ENCODE measurements at regions not wholly inside any gene's neighbourhood (a gene's known extent, or its start where the extent isn't known, plus 50 kb on each side); places are given as distances from the start of the nearest gene placed in this dataset.
"Not testable (repeated sequence)": the region's sequence is repeated elsewhere in the genome, so short reads cannot be mapped to it uniquely, and the experiment has no call there.

DNA sequence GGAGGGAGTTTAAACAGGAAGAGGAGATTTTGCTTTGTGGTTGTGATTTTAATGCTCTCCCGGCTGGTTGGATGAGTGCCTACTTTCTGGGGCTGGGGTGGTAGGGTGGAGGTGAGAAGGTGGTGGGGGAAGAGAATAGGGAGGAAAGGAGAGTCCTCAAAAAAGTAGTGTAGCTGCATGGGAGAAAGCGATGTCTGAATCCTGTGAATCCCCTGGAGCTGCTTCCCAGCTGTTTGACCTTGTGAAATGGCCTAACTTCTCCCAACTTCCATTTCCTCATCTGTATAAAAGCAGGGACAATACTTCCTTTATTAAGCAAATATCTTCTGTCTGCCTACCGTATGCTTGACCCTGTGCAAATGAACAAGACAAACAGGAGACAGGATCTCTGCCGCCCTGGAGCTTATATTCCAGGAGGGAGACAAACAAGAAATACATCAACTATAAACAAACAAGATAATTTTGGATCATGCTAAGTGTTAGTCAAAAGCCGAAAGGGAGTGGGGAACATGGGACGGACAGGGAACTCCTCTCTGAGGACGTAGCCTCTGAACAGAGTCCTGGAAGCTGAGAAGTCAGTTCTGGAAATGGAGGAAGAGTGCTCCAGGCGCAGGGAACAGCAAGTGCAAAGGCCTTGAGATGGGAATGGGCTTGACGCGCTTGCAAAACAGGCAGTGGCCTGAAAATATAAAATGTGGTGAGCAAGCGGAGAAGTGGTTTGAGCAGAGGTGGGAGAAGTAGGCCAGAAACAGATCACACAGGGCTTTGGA is 103.5 kb downstream of the SPRY4 start:
- H3K9me3 ChIP-seq (ENCODE audit: control insufficient read depth, low read length), result no peaks in the 10 kb centered on the region
- no peak overlapping the region for H3K9ac ChIP-seq (ENCODE audit: low read length)
- peaks cover 11% of the 10 kb centered on the region for H3K4me1 ChIP-seq (ENCODE audit: control insufficient read depth, insufficient read depth, low read length)
- DNase-seq (ENCODE audit: low read depth), result no peak
- H3K36me3 ChIP-seq (ENCODE audit: control insufficient read depth, insufficient read depth, low read length, severe bottlenecking), result no peaks in the 10 kb centered on the region
- peaks cover 32% of the 10 kb centered on the region for H3K27me3 ChIP-seq (replicated peaks; ENCODE audit: control insufficient read depth, insufficient read depth, low read length)
- H3K4me3 ChIP-seq (ENCODE audit: low read length), result no peak overlapping the region

DNA sequence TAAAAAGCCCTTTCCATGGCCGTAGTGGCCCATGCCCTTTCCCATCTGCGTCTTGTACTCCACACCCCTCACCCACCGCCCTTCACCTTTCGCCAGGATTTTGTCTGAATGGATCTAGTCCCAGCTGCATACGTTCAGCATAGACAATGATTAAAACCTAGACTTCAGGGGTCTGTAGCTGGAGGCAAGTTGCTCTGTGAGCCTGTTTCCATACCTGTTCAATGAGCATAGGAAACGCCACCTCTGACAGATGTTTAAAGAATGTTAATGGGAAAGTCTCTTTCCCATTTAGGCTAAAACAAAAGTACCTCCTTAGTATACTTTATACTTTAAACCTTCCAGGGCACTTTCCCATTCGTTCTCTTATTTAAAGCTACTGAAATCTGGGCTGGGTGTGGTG is 105.7 kb downstream of the SPRY4 start:
- no peak for DNase-seq (ENCODE audit: low read depth)
- Histone ChIP-seq H3K9me3 (ENCODE audit: control insufficient read depth, low read length) (no peaks in the 10 kb centered on the region), H3K4me1 (ENCODE audit: control insufficient read depth, insufficient read depth, low read length) (peaks cover 16% of the 10 kb centered on the region), H3K4me3 (ENCODE audit: low read length) (no peak overlapping the region), H3K9ac (ENCODE audit: low read length) (no peak overlapping the region), H3K36me3 (ENCODE audit: control insufficient read depth, insufficient read depth, low read length, severe bottlenecking) (no peaks in the 10 kb centered on the region), H3K27me3 (replicated peaks; ENCODE audit: control insufficient read depth, insufficient read depth, low read length) (peaks cover 18% of the 10 kb centered on the region)

GRCh38 chr5:142216931-142217330 is 107.9 kb downstream of the SPRY4 start:
- Histone ChIP-seq H3K4me1 (ENCODE audit: control insufficient read depth, insufficient read depth, low read length) (peaks cover 16% of the 10 kb centered on the region), H3K9me3 (ENCODE audit: control insufficient read depth, low read length) (no peaks in the 10 kb centered on the region), H3K9ac (ENCODE audit: low read length) (no peak overlapping the region), H3K27me3 (replicated peaks; ENCODE audit: control insufficient read depth, insufficient read depth, low read length) (peaks cover 19% of the 10 kb centered on the region), H3K4me3 (ENCODE audit: low read length) (peak overlapping the region; percentile 60), H3K36me3 (ENCODE audit: control insufficient read depth, insufficient read depth, low read length, severe bottlenecking) (no peaks in the 10 kb centered on the region)
- no peak for DNase-seq (ENCODE audit: low read depth)

DNA sequence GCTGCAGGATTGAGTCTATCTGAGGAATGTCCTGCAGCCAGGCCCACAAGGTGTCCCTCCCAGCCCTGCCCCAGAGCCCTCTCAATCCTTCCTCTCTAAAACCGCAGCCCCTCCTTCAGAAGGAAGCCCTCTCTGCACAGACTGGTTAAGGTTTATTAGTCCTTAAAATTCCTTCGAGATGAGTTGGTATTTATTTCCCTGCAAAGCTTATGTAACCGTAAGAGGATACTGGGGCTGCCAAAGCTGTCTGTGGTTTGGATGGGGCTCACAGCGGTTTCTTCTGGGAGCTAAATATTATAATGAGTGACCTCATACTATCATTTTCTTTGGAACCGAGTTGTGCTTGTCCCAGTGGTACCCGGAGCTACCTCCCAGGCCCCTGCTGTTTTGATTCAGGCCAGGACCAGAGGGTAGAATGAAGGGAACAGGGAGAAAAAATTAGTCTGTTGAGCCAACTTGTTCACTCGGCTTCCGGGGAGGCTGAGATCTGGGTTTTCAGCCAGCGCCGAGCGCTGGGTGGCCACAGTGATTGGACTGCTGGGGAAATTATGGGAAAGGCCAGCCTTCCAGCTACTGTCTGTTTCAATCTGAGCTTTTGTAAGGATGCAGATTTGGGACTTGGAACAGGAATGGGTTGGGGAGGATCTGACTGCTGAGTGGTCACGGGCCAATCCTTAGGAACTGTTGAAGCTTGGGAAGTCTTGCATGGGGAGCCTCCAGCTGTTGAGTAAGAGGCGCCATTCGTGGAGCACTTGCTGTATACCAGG is 107.5 kb downstream of the NDFIP1 start:
- Histone ChIP-seq H3K27me3 (replicated peaks; ENCODE audit: control insufficient read depth, insufficient read depth, low read length) (peaks cover 27% of the 10 kb centered on the region), H3K9ac (ENCODE audit: low read length) (no peak overlapping the region), H3K9me3 (ENCODE audit: control insufficient read depth, low read length) (no peaks in the 10 kb centered on the region), H3K36me3 (ENCODE audit: control insufficient read depth, insufficient read depth, low read length, severe bottlenecking) (no peaks in the 10 kb centered on the region), H3K4me3 (ENCODE audit: low read length) (peak overlapping the region; percentile 60), H3K4me1 (ENCODE audit: control insufficient read depth, insufficient read depth, low read length) (peaks cover 16% of the 10 kb centered on the region)
- DNase-seq (ENCODE audit: low read depth), result peak; percentile 92

- H3K27me3 ChIP-seq (replicated peaks; ENCODE audit: control insufficient read depth, insufficient read depth, low read length), result peaks cover 31% of the 10 kb centered on the region
- H3K4me3 ChIP-seq (ENCODE audit: low read length), result no peak overlapping the region
- no peaks in the 10 kb centered on the region for H3K36me3 ChIP-seq (ENCODE audit: control insufficient read depth, insufficient read depth, low read length, severe bottlenecking)
- peaks cover 16% of the 10 kb centered on the region for H3K4me1 ChIP-seq (ENCODE audit: control insufficient read depth, insufficient read depth, low read length)
- H3K9ac ChIP-seq (ENCODE audit: low read length), result no peak overlapping the region
- DNase-seq (ENCODE audit: low read depth), result no peak
- no peaks in the 10 kb centered on the region for H3K9me3 ChIP-seq (ENCODE audit: control insufficient read depth, low read length)
These were observed 104.5 kb downstream of the NDFIP1 start for GRCh38 chr5:142213077-142213476.

- Histone ChIP-seq H3K9ac (ENCODE audit: low read length) (no peak overlapping the region), H3K9me3 (ENCODE audit: control insufficient read depth, low read length) (no peaks in the 10 kb centered on the region), H3K36me3 (ENCODE audit: control insufficient read depth, insufficient read depth, low read length, severe bottlenecking) (no peaks in the 10 kb centered on the region), H3K4me1 (ENCODE audit: control insufficient read depth, insufficient read depth, low read length) (peaks cover 12% of the 10 kb centered on the region), H3K27me3 (replicated peaks; ENCODE audit: control insufficient read depth, insufficient read depth, low read length) (peaks cover 35% of the 10 kb centered on the region), H3K4me3 (ENCODE audit: low read length) (no peak overlapping the region)
- DNase-seq (ENCODE audit: low read depth), result no peak
These were observed 103.3 kb downstream of the NDFIP1 start for GRCh38 chr5:142211918-142212317.

- H3K4me3 ChIP-seq (ENCODE audit: low read length), result no peak overlapping the region
- DNase-seq (ENCODE audit: low read depth), result no peak
- peaks cover 4% of the 10 kb centered on the region for H3K4me1 ChIP-seq (ENCODE audit: control insufficient read depth, insufficient read depth, low read length)
- no peak overlapping the region for H3K9ac ChIP-seq (ENCODE audit: low read length)
- H3K36me3 ChIP-seq (ENCODE audit: control insufficient read depth, insufficient read depth, low read length, severe bottlenecking), result no peaks in the 10 kb centered on the region
- H3K27me3 ChIP-seq (replicated peaks; ENCODE audit: control insufficient read depth, insufficient read depth, low read length), result peaks cover 40% of the 10 kb centered on the region
- H3K9me3 ChIP-seq (ENCODE audit: control insufficient read depth, low read length), result no peaks in the 10 kb centered on the region
These were observed 102.4 kb downstream of the NDFIP1 start for GRCh38 chr5:142210864-142211412.

GRCh38 chr5:142210011-142210410 is 101.4 kb downstream of the NDFIP1 start:
- no peaks in the 10 kb centered on the region for H3K36me3 ChIP-seq (ENCODE audit: control insufficient read depth, insufficient read depth, low read length, severe bottlenecking)
- H3K4me3 ChIP-seq (ENCODE audit: low read length), result no peak overlapping the region
- no peaks in the 10 kb centered on the region for H3K4me1 ChIP-seq (ENCODE audit: control insufficient read depth, insufficient read depth, low read length)
- peaks cover 43% of the 10 kb centered on the region for H3K27me3 ChIP-seq (replicated peaks; ENCODE audit: control insufficient read depth, insufficient read depth, low read length)
- no peaks in the 10 kb centered on the region for H3K9me3 ChIP-seq (ENCODE audit: control insufficient read depth, low read length)
- no peak for DNase-seq (ENCODE audit: low read depth)
- H3K9ac ChIP-seq (ENCODE audit: low read length), result no peak overlapping the region

DNA sequence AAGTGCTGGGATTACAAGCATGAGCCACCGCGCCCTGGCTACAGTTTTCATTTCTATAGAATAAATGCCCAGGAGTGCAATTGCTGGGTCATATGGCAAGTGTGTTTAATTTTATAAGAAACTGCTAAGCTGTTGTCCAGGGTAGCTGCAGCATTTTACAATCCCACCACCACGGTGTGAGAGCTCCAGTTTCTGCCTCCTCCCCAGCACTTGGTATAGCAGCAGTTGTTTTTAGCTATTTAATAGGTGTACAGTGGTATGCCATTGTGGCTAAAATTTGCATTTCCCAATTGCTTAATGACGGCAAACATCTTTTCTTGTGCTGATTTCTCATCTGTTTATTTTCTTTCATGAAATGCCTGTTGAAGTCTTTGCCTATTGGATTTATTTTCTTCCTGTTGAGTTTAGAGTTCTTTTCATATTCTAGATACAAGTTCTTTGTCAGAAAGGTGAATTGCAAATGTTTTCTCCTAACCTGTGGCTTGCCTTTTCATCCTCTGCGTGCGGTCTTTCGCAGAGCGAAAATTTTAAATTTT is 100.3 kb downstream of the NDFIP1 start:
- no peaks in the 10 kb centered on the region for H3K36me3 ChIP-seq (ENCODE audit: control insufficient read depth, insufficient read depth, low read length, severe bottlenecking)
- DNase-seq (ENCODE audit: low read depth), result no peak
- H3K9me3 ChIP-seq (ENCODE audit: control insufficient read depth, low read length), result no peaks in the 10 kb centered on the region
- no peak overlapping the region for H3K9ac ChIP-seq (ENCODE audit: low read length)
- no peaks in the 10 kb centered on the region for H3K4me1 ChIP-seq (ENCODE audit: control insufficient read depth, insufficient read depth, low read length)
- H3K4me3 ChIP-seq (ENCODE audit: low read length), result no peak overlapping the region
- peaks cover 54% of the 10 kb centered on the region for H3K27me3 ChIP-seq (replicated peaks; ENCODE audit: control insufficient read depth, insufficient read depth, low read length)

GRCh38 chr5:142208244-142208643 is 99.7 kb downstream of the NDFIP1 start:
- H3K27me3 ChIP-seq (replicated peaks; ENCODE audit: control insufficient read depth, insufficient read depth, low read length), result peaks cover 55% of the 10 kb centered on the region
- H3K9ac ChIP-seq (ENCODE audit: low read length); H3K4me1 ChIP-seq (ENCODE audit: control insufficient read depth, insufficient read depth, low read length); H3K4me3 ChIP-seq (ENCODE audit: low read length); H3K36me3 ChIP-seq (ENCODE audit: control insufficient read depth, insufficient read depth, low read length, severe bottlenecking); DNase-seq (ENCODE audit: low read depth); H3K9me3 ChIP-seq (ENCODE audit: control insufficient read depth, low read length): not testable (repeated sequence)

DNA sequence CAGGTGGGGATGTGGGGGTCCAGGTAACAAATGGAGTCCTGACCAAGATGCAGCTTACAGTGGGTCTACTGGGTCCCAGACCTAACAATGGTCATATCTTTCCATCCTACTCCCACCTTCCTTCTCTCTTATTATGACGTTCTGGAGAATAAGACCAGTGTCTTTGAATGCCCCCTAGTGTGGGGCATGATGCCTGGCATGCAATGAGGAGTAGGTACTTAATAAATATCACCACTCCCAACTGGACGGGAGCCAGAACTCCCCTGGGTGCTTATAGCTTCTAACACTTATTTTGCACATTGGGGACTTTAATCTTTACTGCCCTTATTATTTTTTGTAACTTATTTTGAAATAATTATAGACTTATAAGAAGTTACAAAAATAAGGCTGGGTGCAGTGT is 98.2 kb downstream of the NDFIP1 start:
- peaks cover 53% of the 10 kb centered on the region for H3K27me3 ChIP-seq (replicated peaks; ENCODE audit: control insufficient read depth, insufficient read depth, low read length)
- H3K4me3 ChIP-seq (ENCODE audit: low read length), result no peak overlapping the region
- H3K9ac ChIP-seq (ENCODE audit: low read length), result no peak overlapping the region
- H3K9me3 ChIP-seq (ENCODE audit: control insufficient read depth, low read length), result no peaks in the 10 kb centered on the region
- DNase-seq (ENCODE audit: low read depth), result no peak
- H3K36me3 ChIP-seq (ENCODE audit: control insufficient read depth, insufficient read depth, low read length, severe bottlenecking), result no peaks in the 10 kb centered on the region
- no peaks in the 10 kb centered on the region for H3K4me1 ChIP-seq (ENCODE audit: control insufficient read depth, insufficient read depth, low read length)

Measured in adipocyte (in vitro differentiated cells).